ENCODE measurements at regions not wholly inside any gene's neighbourhood (a gene's known extent, or its start where the extent isn't known, plus 50 kb on each side); places are given as distances from the start of the nearest gene placed in this dataset.

DNA sequence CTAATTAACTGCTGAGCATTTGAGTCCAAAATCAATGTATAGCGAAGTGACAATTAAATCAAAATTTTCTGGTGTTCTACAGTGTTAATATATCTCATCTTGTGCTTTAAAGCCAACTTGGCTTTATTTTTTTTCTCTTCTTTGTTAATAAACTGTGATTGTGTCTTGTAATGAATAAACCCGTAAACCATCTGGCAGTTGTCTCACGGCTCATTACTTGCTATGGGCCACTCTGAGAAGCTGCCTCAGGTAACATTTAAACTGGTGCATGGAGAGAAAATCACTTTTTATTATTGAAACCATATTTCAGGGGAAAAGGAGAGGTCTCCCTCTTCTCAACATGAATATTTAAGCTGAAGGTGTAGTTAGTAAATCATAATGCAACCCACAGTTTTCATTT is 694.0 kb downstream of the KCTD8 start:
- Histone ChIP-seq H3K9ac (replicated peaks; ENCODE audit: extremely low read depth, insufficient read depth, low read length) (no peak overlapping the region), H4K20me1 (replicated peaks; ENCODE audit: control insufficient read depth, extremely low read depth, insufficient read depth, low read length) (no peaks in the 10 kb centered on the region), H3K9me1 (replicated peaks; ENCODE audit: control insufficient read depth, extremely low read depth, insufficient read depth, low read length) (no peaks in the 10 kb centered on the region), H3K79me2 (ENCODE audit: control insufficient read depth, insufficient read depth, low read length) (no peaks in the 10 kb centered on the region), H3K4me3 (replicated peaks in 1 of 3; ENCODE audit: insufficient read depth in 1 of 3, low read depth in 1 of 3, low read length in 3 of 3) (no peak overlapping the region), H3K9me3 (replicated peaks; ENCODE audit: control insufficient read depth, insufficient read depth, low read length) (no peaks in the 10 kb centered on the region), H2AFZ (ENCODE audit: low read depth, low read length) (no peak overlapping the region), H3K27me3 (ENCODE audit: control insufficient read depth in 2 of 2, insufficient read depth in 2 of 2, low read length in 2 of 2) (no peaks in the 10 kb centered on the region), H3K27ac (ENCODE audit: insufficient read depth, low read depth, low read length) (no peak overlapping the region), H3K4me1 (ENCODE audit: control insufficient read depth, extremely low read depth, insufficient read depth, low read length) (no peaks in the 10 kb centered on the region), H3K36me3 (ENCODE audit: control insufficient read depth in 2 of 2, extremely low read depth in 1 of 2, insufficient read depth in 2 of 2, low read length in 2 of 2) (no peaks in the 10 kb centered on the region), H3K4me2 (ENCODE audit: insufficient read depth, low read length) (no peak overlapping the region)
- ChIA-PET POLR2A (no interaction called here), CTCF (no interaction called here)
- no peak for TF ChIP-seq JUN (IDR thresholded peaks at IDR 0.05; ENCODE audit: borderline replicate concordance, insufficient read depth, insufficient read length, low read depth)
- TF ChIP-seq EZH2 (IDR thresholded peaks at IDR 0.05; ENCODE audit: borderline replicate concordance, low read depth, low read length, severe bottlenecking) = no peak
- TF ChIP-seq POLR2A (IDR thresholded peaks at IDR 0.05; ENCODE audit: low read depth, low read length) = no peak
- TF ChIP-seq GATA2 (IDR thresholded peaks at IDR 0.05; ENCODE audit: insufficient read depth, insufficient read length, low read depth, low read length) = no peak
- no peak for TF ChIP-seq MYC (IDR thresholded peaks at IDR 0.05; ENCODE audit: low read depth, low read length)
- no peak for TF ChIP-seq FOS (IDR thresholded peaks at IDR 0.05; ENCODE audit: borderline replicate concordance, insufficient read depth, low read length)
- TF ChIP-seq, protein P1, sequence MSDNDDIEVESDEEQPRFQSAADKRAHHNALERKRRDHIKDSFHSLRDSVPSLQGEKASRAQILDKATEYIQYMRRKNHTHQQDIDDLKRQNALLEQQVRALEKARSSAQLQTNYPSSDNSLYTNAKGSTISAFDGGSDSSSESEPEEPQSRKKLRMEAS (IDR thresholded peaks at IDR 0.05; ENCODE audit: insufficient read depth, insufficient read length) = no peak
- TF ChIP-seq, protein P2, sequence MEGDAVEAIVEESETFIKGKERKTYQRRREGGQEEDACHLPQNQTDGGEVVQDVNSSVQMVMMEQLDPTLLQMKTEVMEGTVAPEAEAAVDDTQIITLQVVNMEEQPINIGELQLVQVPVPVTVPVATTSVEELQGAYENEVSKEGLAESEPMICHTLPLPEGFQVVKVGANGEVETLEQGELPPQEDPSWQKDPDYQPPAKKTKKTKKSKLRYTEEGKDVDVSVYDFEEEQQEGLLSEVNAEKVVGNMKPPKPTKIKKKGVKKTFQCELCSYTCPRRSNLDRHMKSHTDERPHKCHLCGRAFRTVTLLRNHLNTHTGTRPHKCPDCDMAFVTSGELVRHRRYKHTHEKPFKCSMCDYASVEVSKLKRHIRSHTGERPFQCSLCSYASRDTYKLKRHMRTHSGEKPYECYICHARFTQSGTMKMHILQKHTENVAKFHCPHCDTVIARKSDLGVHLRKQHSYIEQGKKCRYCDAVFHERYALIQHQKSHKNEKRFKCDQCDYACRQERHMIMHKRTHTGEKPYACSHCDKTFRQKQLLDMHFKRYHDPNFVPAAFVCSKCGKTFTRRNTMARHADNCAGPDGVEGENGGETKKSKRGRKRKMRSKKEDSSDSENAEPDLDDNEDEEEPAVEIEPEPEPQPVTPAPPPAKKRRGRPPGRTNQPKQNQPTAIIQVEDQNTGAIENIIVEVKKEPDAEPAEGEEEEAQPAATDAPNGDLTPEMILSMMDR (IDR thresholded peaks at IDR 0.05; ENCODE audit: extremely low read depth in 1 of 2, insufficient read depth in 1 of 2, low read depth in 1 of 2, low read length in 2 of 2) = no peak
- no peak for TF ChIP-seq POLR2AphosphoS5 (IDR thresholded peaks at IDR 0.05; ENCODE audit: insufficient read depth, low read depth, low read length)
- dilution Hi-C loops (cut with MboI; ENCODE audit: extremely low pct_ligation_motif_present, low sequenced_read_pairs) (no loop called here), intact Hi-C loops (cut with micrococcal nuclease) (no loop called here)
- DNase-seq (ENCODE audit: low read depth, low spot score) = no peak
- no TSS peak for BruUV-seq (replicated peaks)
- FAIRE-seq = no peak
